Trophoblast cell (in vitro differentiated cells and primary cell): ENCODE measurements at regions not wholly inside any gene's neighbourhood (a gene's known extent, or its start where the extent isn't known, plus 50 kb on each side); places are given as distances from the start of the nearest gene placed in this dataset.

ENCODE experiments used
- DNase-seq, 2 donors: peaks; one replicate each; pipeline ENCODE4 v3.0.0-alpha.2; 2016
- H2AFZ ChIP-seq: 2 replicates; pipeline ENCODE4 v1.6.1; 2013; ENCODE audit warnings: low read length, moderate library complexity, mild to moderate bottlenecking; ENCODE audit not compliant: insufficient read depth, poor library complexity
- H2AK5ac ChIP-seq: 2 replicates; pipeline ENCODE4 v1.6.1; 2013; ENCODE audit warnings: mild to moderate bottlenecking, low read length
- H2BK120ac ChIP-seq: 2 replicates; pipeline ENCODE4 v1.6.1; 2013; ENCODE audit warnings: low read length, mild to moderate bottlenecking, moderate library complexity; ENCODE audit not compliant: insufficient read depth, poor library complexity
- H2BK12ac ChIP-seq: 2 replicates; pipeline ENCODE4 v1.6.1; 2013; ENCODE audit warnings: mild to moderate bottlenecking, low read length, moderate library complexity
- H2BK5ac ChIP-seq: 2 replicates; pipeline ENCODE4 v1.6.1; 2013; ENCODE audit warnings: low read length, low read depth, moderate library complexity, mild to moderate bottlenecking; ENCODE audit not compliant: poor library complexity
- H3K14ac ChIP-seq: 2 replicates; pipeline ENCODE4 v1.6.1; 2013; ENCODE audit warnings: mild to moderate bottlenecking, low read length
- H3K18ac ChIP-seq: 2 replicates; pipeline ENCODE4 v1.6.1; 2013; ENCODE audit warnings: mild to moderate bottlenecking, low read length
- H3K23ac ChIP-seq: 2 replicates; pipeline ENCODE4 v1.6.1; 2013; ENCODE audit warnings: low read length
- H3K27ac ChIP-seq: 2 replicates; pipeline ENCODE4 v1.5.1; 2013; ENCODE audit warnings: low read depth, mild to moderate bottlenecking, inconsistent platforms, low read length, moderate library complexity
- H3K27me3 ChIP-seq: 2 replicates; pipeline ENCODE4 v1.6.1; 2013; ENCODE audit warnings: inconsistent platforms, mild to moderate bottlenecking, low read length, moderate library complexity; ENCODE audit not compliant: insufficient read depth
- H3K36me3 ChIP-seq, 2 experiments: 1 replicate in 1 of 2; 2 replicates in 1 of 2; pipeline ENCODE4 v1.6.1; 2013; ENCODE audit warnings: low read length in 2 of 2, mild to moderate bottlenecking in 2 of 2, moderate library complexity in 1 of 2; ENCODE audit not compliant: insufficient read depth in 2 of 2, control insufficient read depth in 1 of 2
- H3K4ac ChIP-seq: 2 replicates; pipeline ENCODE4 v1.6.1; 2013; ENCODE audit warnings: low read depth, mild to moderate bottlenecking, low read length, moderate library complexity
- H3K4me1 ChIP-seq, 2 experiments: 1 replicate in 1 of 2; 2 replicates in 1 of 2; pipeline ENCODE4 v1.6.1; 2013; ENCODE audit warnings: low read length in 2 of 2, mild to moderate bottlenecking in 2 of 2, moderate library complexity in 1 of 2; ENCODE audit not compliant: insufficient read depth in 2 of 2, control insufficient read depth in 1 of 2
- H3K4me2 ChIP-seq: 2 replicates; pipeline ENCODE4 v1.6.1; 2013; ENCODE audit warnings: inconsistent platforms, mild to moderate bottlenecking, low read length, moderate library complexity
- H3K4me3 ChIP-seq: 2 replicates; pipeline ENCODE4 v1.5.1; 2013; ENCODE audit warnings: mild to moderate bottlenecking, low read depth, low read length, inconsistent platforms
- H3K79me1 ChIP-seq: one replicate; pipeline ENCODE4 v1.6.1; 2013; ENCODE audit warnings: low read length
- H3K79me2 ChIP-seq: 2 replicates; pipeline ENCODE4 v1.6.1; 2013; ENCODE audit warnings: low read length, mild to moderate bottlenecking; ENCODE audit not compliant: control insufficient read depth, insufficient read depth, poor library complexity
- H3K9ac ChIP-seq: 2 replicates; pipeline ENCODE4 v1.6.1; 2013; ENCODE audit warnings: mild to moderate bottlenecking, low read length
- H3K9me3 ChIP-seq: 2 replicates; pipeline ENCODE4 v1.6.1; 2013; ENCODE audit warnings: low read depth, mild to moderate bottlenecking, control low read depth, inconsistent platforms, low read length; ENCODE audit not compliant: insufficient read depth
- H4K12ac ChIP-seq: 2 replicates; pipeline ENCODE4 v1.6.1; 2013; ENCODE audit warnings: low read depth, mild to moderate bottlenecking, low read length, moderate library complexity
- H4K8ac ChIP-seq: 2 replicates; pipeline ENCODE4 v1.6.1; 2013; ENCODE audit warnings: low read depth, mild to moderate bottlenecking, low read length, moderate library complexity
- H4K91ac ChIP-seq: one replicate; pipeline ENCODE4 v1.6.1; 2013; ENCODE audit warnings: low read depth, mild to moderate bottlenecking, low read length, moderate library complexity
- WGBS: extraction: QIAGEN DNeasy Blood & Tissue Kit; methylation state at CpG from one replicate; pipeline ENCODE4 v1.1.7; 2013; ENCODE audit warnings: missing lambda C conversion rate; ENCODE audit not compliant: insufficient read length, insufficient coverage; ENCODE audit errors: extremely low coverage; 5-methylcytosine and 5-hydroxymethylcytosine counted together

GRCh38 chr20:39117491-39117890, 155.3 kb downstream of the DHX35 start:
- Histone ChIP-seq H3K18ac (no peak overlapping the region), H3K4me2 (no peak overlapping the region), H2BK5ac (no peak overlapping the region), H3K9ac (no peak overlapping the region), H3K4me1 (no peaks in the 10 kb centered on the region), H3K36me3 (no peaks in the 10 kb centered on the region), H3K79me1 (no peaks in the 10 kb centered on the region), H2BK12ac (no peak overlapping the region), H3K23ac (no peak overlapping the region), H2AK5ac (no peak overlapping the region), H2AFZ (no peak overlapping the region), H3K79me2 (no peaks in the 10 kb centered on the region), H3K4ac (no peak overlapping the region), H3K14ac (no peak overlapping the region), H3K27ac (no peak overlapping the region), H4K8ac (no peak overlapping the region), H4K91ac (no peak overlapping the region), H3K27me3 (no peaks in the 10 kb centered on the region), H3K4me3 (no peak overlapping the region), H2BK120ac (no peak overlapping the region), H3K9me3 (no peaks in the 10 kb centered on the region), H4K12ac (no peak overlapping the region)
- DNase-seq: no peak

GRCh38 chr20:39116020-39116419, 153.9 kb downstream of the DHX35 start:
- WGBS: no CpG with 5 or more reads among the region's 2 CpGs

GRCh38 chr20:39112178-39112743, 150.1 kb downstream of the DHX35 start:
- Histone ChIP-seq H3K9ac (no peak overlapping the region), H3K18ac (no peak overlapping the region), H3K23ac (no peak overlapping the region), H3K4me3 (no peak overlapping the region), H3K27ac (no peak overlapping the region), H2BK12ac (no peak overlapping the region), H3K27me3 (no peaks in the 10 kb centered on the region), H2AFZ (no peak overlapping the region), H2AK5ac (no peak overlapping the region), H3K4me1 (no peaks in the 10 kb centered on the region), H4K8ac (no peak overlapping the region), H3K4me2 (no peak overlapping the region), H2BK5ac (no peak overlapping the region), H4K91ac (no peak overlapping the region), H3K9me3 (no peaks in the 10 kb centered on the region), H3K79me2 (no peaks in the 10 kb centered on the region), H3K36me3 (no peaks in the 10 kb centered on the region), H2BK120ac (no peak overlapping the region), H3K14ac (no peak overlapping the region), H4K12ac (no peak overlapping the region), H3K4ac (no peak overlapping the region), H3K79me1 (no peaks in the 10 kb centered on the region)
- WGBS: no CpG with 5 or more reads among the region's 9 CpGs
- DNase-seq: peak; percentile 21 to 55

More at GRCh38 chr20:39116020-39116419, 153.9 kb downstream of the DHX35 start:
- H3K4ac ChIP-seq: no peak overlapping the region
- H2BK12ac ChIP-seq: no peak overlapping the region
- no peak overlapping the region for H3K4me3 ChIP-seq
- no peak overlapping the region for H3K27ac ChIP-seq
- H3K23ac ChIP-seq: no peak overlapping the region
- no peak overlapping the region for H2AFZ ChIP-seq
- H4K8ac ChIP-seq: no peak overlapping the region
- no peaks in the 10 kb centered on the region for H3K27me3 ChIP-seq
- no peak overlapping the region for H2BK5ac ChIP-seq
- H3K14ac ChIP-seq: no peak overlapping the region
- H3K18ac ChIP-seq: no peak overlapping the region
- no peak overlapping the region for H2AK5ac ChIP-seq
- H3K79me2 ChIP-seq: no peaks in the 10 kb centered on the region
- H3K9ac ChIP-seq: no peak overlapping the region
- DNase-seq: no peak
- no peaks in the 10 kb centered on the region for H3K79me1 ChIP-seq
- no peak overlapping the region for H2BK120ac ChIP-seq
- no peak overlapping the region for H3K4me2 ChIP-seq
- H3K36me3 ChIP-seq: no peaks in the 10 kb centered on the region
- no peak overlapping the region for H4K12ac ChIP-seq
- H3K4me1 ChIP-seq: no peaks in the 10 kb centered on the region
- no peak overlapping the region for H4K91ac ChIP-seq
- no peaks in the 10 kb centered on the region for H3K9me3 ChIP-seq

GRCh38 chr20:39111359-39112177, 149.4 kb downstream of the DHX35 start:
- Histone ChIP-seq H3K36me3 (no peaks in the 10 kb centered on the region), H3K79me2 (no peaks in the 10 kb centered on the region), H2AK5ac (no peak overlapping the region), H2BK5ac (no peak overlapping the region), H3K9me3 (no peaks in the 10 kb centered on the region), H4K91ac (no peak overlapping the region), H3K14ac (no peak overlapping the region), H3K18ac (no peak overlapping the region), H3K4me1 (no peaks in the 10 kb centered on the region), H2BK12ac (no peak overlapping the region), H4K8ac (no peak overlapping the region), H3K23ac (no peak overlapping the region), H3K27me3 (no peaks in the 10 kb centered on the region), H2BK120ac (no peak overlapping the region), H3K4me2 (no peak overlapping the region), H2AFZ (no peak overlapping the region), H3K9ac (no peak overlapping the region), H4K12ac (no peak overlapping the region), H3K27ac (no peak overlapping the region), H3K4me3 (no peak overlapping the region), H3K79me1 (no peaks in the 10 kb centered on the region), H3K4ac (no peak overlapping the region)
- 57% methylated on average over 1 of the region's 4 CpGs for WGBS
- DNase-seq: no peak
